ENCODE measurements at regions not wholly inside any gene's neighbourhood (a gene's known extent, or its start where the extent isn't known, plus 50 kb on each side); places are given as distances from the start of the nearest gene placed in this dataset.

DNA sequence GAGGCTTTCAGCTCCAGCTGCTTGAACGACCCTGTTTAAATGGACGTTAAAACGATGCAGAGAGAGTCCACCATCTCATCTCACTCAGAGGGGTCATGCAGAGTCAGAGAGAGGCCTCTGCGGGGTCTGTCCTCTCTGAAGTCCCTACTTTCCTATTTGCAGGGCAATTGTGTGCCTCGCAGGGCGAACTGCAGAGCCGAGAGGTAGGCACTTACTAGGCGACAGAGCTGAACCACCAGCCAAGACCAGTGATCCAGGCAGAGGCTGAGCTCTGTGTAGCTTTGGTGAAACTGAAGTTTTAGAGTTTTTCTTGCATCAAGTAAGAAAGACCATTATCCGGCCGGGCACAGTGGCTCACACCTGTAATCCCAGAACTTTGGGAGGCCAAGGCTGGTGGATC, 64.1 kb upstream of the CUX1 start:
- no peak for TF ChIP-seq ZFX (IDR thresholded peaks at IDR 0.05)
- TF ChIP-seq, protein P1, sequence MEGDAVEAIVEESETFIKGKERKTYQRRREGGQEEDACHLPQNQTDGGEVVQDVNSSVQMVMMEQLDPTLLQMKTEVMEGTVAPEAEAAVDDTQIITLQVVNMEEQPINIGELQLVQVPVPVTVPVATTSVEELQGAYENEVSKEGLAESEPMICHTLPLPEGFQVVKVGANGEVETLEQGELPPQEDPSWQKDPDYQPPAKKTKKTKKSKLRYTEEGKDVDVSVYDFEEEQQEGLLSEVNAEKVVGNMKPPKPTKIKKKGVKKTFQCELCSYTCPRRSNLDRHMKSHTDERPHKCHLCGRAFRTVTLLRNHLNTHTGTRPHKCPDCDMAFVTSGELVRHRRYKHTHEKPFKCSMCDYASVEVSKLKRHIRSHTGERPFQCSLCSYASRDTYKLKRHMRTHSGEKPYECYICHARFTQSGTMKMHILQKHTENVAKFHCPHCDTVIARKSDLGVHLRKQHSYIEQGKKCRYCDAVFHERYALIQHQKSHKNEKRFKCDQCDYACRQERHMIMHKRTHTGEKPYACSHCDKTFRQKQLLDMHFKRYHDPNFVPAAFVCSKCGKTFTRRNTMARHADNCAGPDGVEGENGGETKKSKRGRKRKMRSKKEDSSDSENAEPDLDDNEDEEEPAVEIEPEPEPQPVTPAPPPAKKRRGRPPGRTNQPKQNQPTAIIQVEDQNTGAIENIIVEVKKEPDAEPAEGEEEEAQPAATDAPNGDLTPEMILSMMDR (conservative IDR thresholded peaks at IDR 0.05) = no peak
